HCT116 (cell line): ENCODE measurements at regions not wholly inside any gene's neighbourhood (a gene's known extent, or its start where the extent isn't known, plus 50 kb on each side); places are given as distances from the start of the nearest gene placed in this dataset.

Experiments
- CEBPB ChIP-seq: IDR thresholded peaks from 2 replicates; pipeline ENCODE4 v1.6.1; 2012; ENCODE audit warnings: low read depth
- EGR1 ChIP-seq: IDR thresholded peaks from 2 replicates; pipeline ENCODE4 v1.6.1; 2012; ENCODE audit warnings: low read depth
- EZH2phosphoT487 ChIP-seq: fragments of 200-600 bp; IDR thresholded peaks from 2 replicates; pipeline ENCODE4 v1.6.1; 2018; ENCODE audit warnings: antibody characterized with exemption, borderline replicate concordance
- JUND ChIP-seq: IDR thresholded peaks from 2 replicates; pipeline ENCODE4 v1.6.1; 2012
- POLR2A ChIP-seq: IDR thresholded peaks from 2 replicates; pipeline ENCODE4 v1.7.0; 2011; ENCODE audit warnings: borderline replicate concordance; ENCODE audit not compliant: insufficient read depth, insufficient read length; ENCODE audit errors: extremely low read depth
- POLR2AphosphoS5 ChIP-seq: IDR thresholded peaks from 2 replicates; pipeline ENCODE4 v1.6.1; 2011; ENCODE audit warnings: mild to moderate bottlenecking, low read depth, low read length, moderate library complexity
- RAD21 ChIP-seq: IDR thresholded peaks from 2 replicates; pipeline ENCODE4 v1.6.1; 2012; ENCODE audit warnings: low read depth, mild to moderate bottlenecking
- SP1 ChIP-seq: IDR thresholded peaks from 2 replicates; pipeline ENCODE4 v1.6.1; 2012; ENCODE audit warnings: low read depth
- SRF ChIP-seq: IDR thresholded peaks from 2 replicates; pipeline ENCODE4 v1.6.1; 2012; ENCODE audit warnings: low read depth
- YY1 ChIP-seq: IDR thresholded peaks from 2 replicates; pipeline ENCODE4 v1.6.1; 2011; ENCODE audit warnings: low read length, low read depth, moderate library complexity, mild to moderate bottlenecking; ENCODE audit not compliant: insufficient replicate concordance; ENCODE audit errors: extremely low read depth
- ZNF274 ChIP-seq: fragments of 200-500 bp; sonication (Bioruptor generic); IDR thresholded peaks from 2 replicates; pipeline ENCODE4 v1.6.1; 2014; ENCODE audit warnings: mild to moderate bottlenecking, low read depth, low read length, inconsistent platforms
- TF ChIP-seq, protein P1 (sequence below), 3 experiments: fragments of 200-600 bp in 1 of 3; sonication (generic) in 1 of 3; IDR thresholded peaks in 2 of 3; conservative IDR thresholded peaks in 1 of 3; 2 replicates each; pipeline ENCODE4 v1.5.1; 2012 to 2017; ENCODE audit warnings: low read depth in 2 of 3, low read length in 2 of 3, antibody characterized with exemption in 1 of 3, borderline replicate concordance in 1 of 3, control low read depth in 1 of 3, mild to moderate bottlenecking in 1 of 3, mixed read lengths in 1 of 3, mixed run types in 1 of 3, moderate library complexity in 1 of 3; ENCODE audit not compliant: insufficient read depth in 1 of 3
- TF ChIP-seq, protein P2 (sequence below): IDR thresholded peaks from 2 replicates; pipeline ENCODE4 v1.6.1; 2012
- TF ChIP-seq, protein P3 (sequence below): IDR thresholded peaks from 2 replicates; pipeline ENCODE4 v1.6.1; 2011; ENCODE audit warnings: mild to moderate bottlenecking, low read length, moderate library complexity; ENCODE audit not compliant: insufficient replicate concordance; ENCODE audit errors: extremely low read depth

DNA sequence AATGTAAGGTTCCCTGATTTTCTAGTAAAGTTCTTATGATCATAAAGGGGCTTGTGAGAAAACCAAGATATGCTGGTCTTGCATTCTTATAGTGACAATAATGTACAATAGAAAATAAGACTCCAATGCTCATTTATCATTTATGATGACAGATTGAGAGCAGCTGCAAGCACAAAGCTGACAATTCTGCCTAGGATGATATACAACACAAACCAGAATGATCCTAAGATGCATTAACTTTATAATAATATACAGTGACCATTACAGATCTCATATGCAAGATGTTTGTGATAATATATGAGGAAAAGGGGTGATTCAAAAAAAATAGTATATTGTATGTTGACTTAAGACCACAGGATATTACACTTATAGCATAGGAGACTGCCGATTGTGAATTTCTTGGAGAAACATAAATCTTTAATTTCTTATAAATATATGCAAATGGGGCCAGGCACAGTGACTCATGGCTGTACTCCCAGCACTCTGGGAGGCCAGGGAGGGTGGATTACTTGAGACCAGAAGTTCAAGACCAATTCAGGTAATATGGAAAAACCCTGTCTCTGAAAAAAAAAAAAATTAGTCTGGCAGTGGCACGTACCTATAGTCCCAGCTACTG, 387.0 kb downstream of the ZBBX start:
- TF ChIP-seq, protein P1, sequence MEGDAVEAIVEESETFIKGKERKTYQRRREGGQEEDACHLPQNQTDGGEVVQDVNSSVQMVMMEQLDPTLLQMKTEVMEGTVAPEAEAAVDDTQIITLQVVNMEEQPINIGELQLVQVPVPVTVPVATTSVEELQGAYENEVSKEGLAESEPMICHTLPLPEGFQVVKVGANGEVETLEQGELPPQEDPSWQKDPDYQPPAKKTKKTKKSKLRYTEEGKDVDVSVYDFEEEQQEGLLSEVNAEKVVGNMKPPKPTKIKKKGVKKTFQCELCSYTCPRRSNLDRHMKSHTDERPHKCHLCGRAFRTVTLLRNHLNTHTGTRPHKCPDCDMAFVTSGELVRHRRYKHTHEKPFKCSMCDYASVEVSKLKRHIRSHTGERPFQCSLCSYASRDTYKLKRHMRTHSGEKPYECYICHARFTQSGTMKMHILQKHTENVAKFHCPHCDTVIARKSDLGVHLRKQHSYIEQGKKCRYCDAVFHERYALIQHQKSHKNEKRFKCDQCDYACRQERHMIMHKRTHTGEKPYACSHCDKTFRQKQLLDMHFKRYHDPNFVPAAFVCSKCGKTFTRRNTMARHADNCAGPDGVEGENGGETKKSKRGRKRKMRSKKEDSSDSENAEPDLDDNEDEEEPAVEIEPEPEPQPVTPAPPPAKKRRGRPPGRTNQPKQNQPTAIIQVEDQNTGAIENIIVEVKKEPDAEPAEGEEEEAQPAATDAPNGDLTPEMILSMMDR (IDR thresholded peaks at IDR 0.05 in 2 of 3, conservative IDR thresholded peaks at IDR 0.05 in 1 of 3; ENCODE audit: borderline replicate concordance in 1 of 3, insufficient read depth in 1 of 3, low read depth in 2 of 3, low read length in 2 of 3) = no peak
- no peak for TF ChIP-seq YY1
- no peak for TF ChIP-seq POLR2A
- TF ChIP-seq JUND = no peak
- TF ChIP-seq, protein P2, sequence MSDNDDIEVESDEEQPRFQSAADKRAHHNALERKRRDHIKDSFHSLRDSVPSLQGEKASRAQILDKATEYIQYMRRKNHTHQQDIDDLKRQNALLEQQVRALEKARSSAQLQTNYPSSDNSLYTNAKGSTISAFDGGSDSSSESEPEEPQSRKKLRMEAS = no peak
- no peak for TF ChIP-seq SP1
- no peak for TF ChIP-seq CEBPB
- no peak for TF ChIP-seq EZH2phosphoT487
- TF ChIP-seq SRF = no peak
- TF ChIP-seq POLR2AphosphoS5 = no peak
- TF ChIP-seq RAD21 = no peak
- TF ChIP-seq ZNF274 = no peak
- no peak for TF ChIP-seq EGR1
- TF ChIP-seq, protein P3, sequence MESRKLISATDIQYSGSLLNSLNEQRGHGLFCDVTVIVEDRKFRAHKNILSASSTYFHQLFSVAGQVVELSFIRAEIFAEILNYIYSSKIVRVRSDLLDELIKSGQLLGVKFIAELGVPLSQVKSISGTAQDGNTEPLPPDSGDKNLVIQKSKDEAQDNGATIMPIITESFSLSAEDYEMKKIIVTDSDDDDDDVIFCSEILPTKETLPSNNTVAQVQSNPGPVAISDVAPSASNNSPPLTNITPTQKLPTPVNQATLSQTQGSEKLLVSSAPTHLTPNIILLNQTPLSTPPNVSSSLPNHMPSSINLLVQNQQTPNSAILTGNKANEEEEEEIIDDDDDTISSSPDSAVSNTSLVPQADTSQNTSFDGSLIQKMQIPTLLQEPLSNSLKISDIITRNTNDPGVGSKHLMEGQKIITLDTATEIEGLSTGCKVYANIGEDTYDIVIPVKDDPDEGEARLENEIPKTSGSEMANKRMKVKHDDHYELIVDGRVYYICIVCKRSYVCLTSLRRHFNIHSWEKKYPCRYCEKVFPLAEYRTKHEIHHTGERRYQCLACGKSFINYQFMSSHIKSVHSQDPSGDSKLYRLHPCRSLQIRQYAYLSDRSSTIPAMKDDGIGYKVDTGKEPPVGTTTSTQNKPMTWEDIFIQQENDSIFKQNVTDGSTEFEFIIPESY = no peak
